Gastroesophageal sphincter (tissue), 4 donors: ENCODE measurements at regions not wholly inside any gene's neighbourhood (a gene's known extent, or its start where the extent isn't known, plus 50 kb on each side); places are given as distances from the start of the nearest gene placed in this dataset.

ENCODE experiments used
- ATAC-seq: fragments of 150-250 bp; one replicate; pipeline ENCODE4 v1.9.1; 2016; ENCODE audit warnings: mild to moderate bottlenecking, moderate library complexity
- H3K27ac ChIP-seq, 4 donors: fragments of 200-600 bp; sonication (generic) in 3 of 4; 1 replicate in 3 of 4; 2 replicates in 1 of 4; pipeline ENCODE4 v1.5.1; 2016 to 2019
- H3K27me3 ChIP-seq: fragments of 200-600 bp; sonication (generic); one replicate; pipeline ENCODE4 v1.5.1; 2019
- H3K36me3 ChIP-seq, 2 donors: fragments of 200-600 bp; sonication (generic); one replicate each; pipeline ENCODE4 v1.5.1; 2019; ENCODE audit warnings: control low read depth in 1 of 2
- H3K4me1 ChIP-seq, 3 donors: fragments of 200-600 bp; sonication (generic); 1 replicate in 2 of 3; 2 replicates in 1 of 3; pipeline ENCODE4 v1.5.1; 2016 to 2019; ENCODE audit warnings: control low read depth in 2 of 3
- H3K4me3 ChIP-seq, 2 donors: fragments of 200-600 bp; sonication (generic); one replicate each; pipeline ENCODE4 v1.5.1; 2019; ENCODE audit warnings: mild to moderate bottlenecking in 1 of 2, moderate library complexity in 1 of 2
- H3K9me3 ChIP-seq, 3 donors: fragments of 200-600 bp; sonication (generic); one replicate each; pipeline ENCODE4 v1.5.1; 2017 to 2019; ENCODE audit warnings: control low read depth in 2 of 3
- EP300 ChIP-seq: sonication (generic); formaldehyde crosslinking; IDR thresholded peaks from one replicate; pipeline ENCODE4 v1.6.1; 2017; ENCODE audit warnings: antibody characterized with exemption, mild to moderate bottlenecking
- POLR2AphosphoS5 ChIP-seq: sonication (generic); formaldehyde crosslinking; IDR thresholded peaks from one replicate; pipeline ENCODE4 v1.6.1; 2017; ENCODE audit warnings: antibody characterized with exemption
- WGBS, 2 donors: methylation state at CpG; one replicate each; pipeline ENCODE4 v1.1.5; 2018; ENCODE audit warnings: low coverage in 1 of 2; 5-methylcytosine and 5-hydroxymethylcytosine counted together

DNA sequence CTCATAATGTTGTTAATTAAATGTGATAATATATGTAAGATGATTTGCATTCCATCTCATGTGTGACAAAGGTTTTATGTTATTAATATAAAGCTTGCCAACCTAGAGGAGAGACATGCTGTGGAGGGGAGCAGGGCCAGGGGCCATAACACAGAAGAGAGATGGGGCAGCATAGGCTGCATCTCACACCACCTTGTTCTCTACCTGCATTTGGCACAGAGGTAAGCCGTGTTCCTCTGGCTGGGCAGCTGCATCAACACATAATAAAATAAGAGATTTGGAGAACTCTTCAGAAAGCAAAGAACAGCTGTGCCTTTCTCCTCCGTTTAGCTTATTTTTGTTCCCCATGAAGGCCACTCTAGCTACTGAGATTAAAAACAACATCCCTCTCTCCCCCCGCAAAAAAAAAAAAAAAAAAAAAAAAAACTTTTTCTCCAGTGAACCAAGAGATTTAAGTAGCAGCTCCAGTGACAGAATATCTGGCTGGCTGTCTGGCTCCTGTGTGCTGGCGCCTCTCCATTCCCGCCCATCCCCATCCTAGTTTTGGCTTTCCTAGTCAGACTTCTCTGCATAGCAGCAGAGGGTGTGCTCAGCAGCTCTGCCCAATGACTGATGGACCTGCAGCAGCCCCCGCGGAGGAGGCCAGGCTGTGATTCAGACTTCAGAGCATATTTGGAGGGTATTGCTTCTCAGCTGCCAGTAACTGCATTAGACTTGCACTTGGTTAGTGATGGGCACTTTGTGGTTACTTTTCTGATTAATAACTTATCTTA lies 52.2 kb upstream of the STXBP5L start:
- no peak for TF ChIP-seq EP300
- TF ChIP-seq POLR2AphosphoS5 = peak; percentile 27
- peaks cover 0 to 5% (median 0%) of the 10 kb centered on the region in 3 donors for H3K4me1 ChIP-seq
- no peaks in the 10 kb centered on the region for H3K27me3 ChIP-seq
- H3K36me3 ChIP-seq = no peaks in the 10 kb centered on the region
- H3K9me3 ChIP-seq = no peaks in the 10 kb centered on the region
- H3K4me3 ChIP-seq = no peak overlapping the region
- no peak overlapping the region for H3K27ac ChIP-seq
- peak; percentile 73 for ATAC-seq
- WGBS, 2 donors = 8 to 23% methylated on average over 2 to 7 of the region's 7 CpGs
